Dermis blood vessel endothelial cell (primary cell): ENCODE measurements at regions not wholly inside any gene's neighbourhood (a gene's known extent, or its start where the extent isn't known, plus 50 kb on each side); places are given as distances from the start of the nearest gene placed in this dataset.
"Not testable (repeated sequence)": the region's sequence is repeated elsewhere in the genome, so short reads cannot be mapped to it uniquely, and the experiment has no call there.

ENCODE experiments used
- DNase-seq: peaks from one replicate; pipeline ENCODE4 v3.0.0; 2010

- no peak for DNase-seq
These were observed 159.2 kb upstream of the ALKAL2 start for GRCh38 chr2:446963-447530.

GRCh38 chr2:446303-446874 is 158.5 kb upstream of the ALKAL2 start:
- no peak for DNase-seq

GRCh38 chr2:445896-446295 is 158.0 kb upstream of the ALKAL2 start:
- DNase-seq: no peak

- no peak for DNase-seq
These were observed 157.3 kb upstream of the ALKAL2 start for GRCh38 chr2:444937-445884.

GRCh38 chr2:443741-444140 is 155.8 kb upstream of the ALKAL2 start:
- no peak for DNase-seq

GRCh38 chr2:443216-443615 is 155.3 kb upstream of the ALKAL2 start:
- DNase-seq: no peak

GRCh38 chr2:441258-442022 is 153.5 kb upstream of the ALKAL2 start:
- no peak for DNase-seq

GRCh38 chr2:440403-440740 is 152.5 kb upstream of the ALKAL2 start:
- no peak for DNase-seq

GRCh38 chr2:439556-440402 is 151.9 kb upstream of the ALKAL2 start:
- DNase-seq: no peak

GRCh38 chr2:439077-439476 is 151.2 kb upstream of the ALKAL2 start:
- no peak for DNase-seq

GRCh38 chr2:437756-438393 is 150.0 kb upstream of the ALKAL2 start:
- DNase-seq: no peak

- DNase-seq: no peak
These were observed 149.3 kb upstream of the ALKAL2 start for GRCh38 chr2:437180-437579.

- no peak for DNase-seq
These were observed 148.3 kb upstream of the ALKAL2 start for GRCh38 chr2:436205-436604.

- no peak for DNase-seq
These were observed 146.7 kb upstream of the ALKAL2 start for GRCh38 chr2:434625-435024.

GRCh38 chr2:433216-433615 is 145.3 kb upstream of the ALKAL2 start:
- no peak for DNase-seq

GRCh38 chr2:430291-431040 is 142.6 kb upstream of the ALKAL2 start:
- no peak for DNase-seq

- no peak for DNase-seq
These were observed 141.8 kb upstream of the ALKAL2 start for GRCh38 chr2:429575-430254.

- DNase-seq: no peak
These were observed 141.3 kb upstream of the ALKAL2 start for GRCh38 chr2:429142-429541.

- DNase-seq: no peak
These were observed 140.7 kb upstream of the ALKAL2 start for GRCh38 chr2:428591-428990.

- DNase-seq: not testable (repeated sequence)
These were observed 138.8 kb upstream of the ALKAL2 start for GRCh38 chr2:426696-427095.
